Small intestine (tissue), 7 donors: ENCODE measurements at regions not wholly inside any gene's neighbourhood (a gene's known extent, or its start where the extent isn't known, plus 50 kb on each side); places are given as distances from the start of the nearest gene placed in this dataset.
A peak's percentile ranks its signal among the peaks of the same experiment; 100 is the strongest.
"Not testable (repeated sequence)": the region's sequence is repeated elsewhere in the genome, so short reads cannot be mapped to it uniquely, and the experiment has no call there.

Experiments
- DNase-seq, 2 donors: peaks; one replicate each; pipeline versions ENCODE4 v3.0.0 to v3.0.0-alpha.2; 2013
- FAIRE-seq: peaks from 2 replicates; lab custom pipeline; 2012; peaks lifted over from hg19 to GRCh38; lab: Jason Lieb, UNC
- H3K27ac ChIP-seq, 3 donors: one replicate each; pipeline ENCODE4 v1.5.1; 2013; ENCODE audit warnings: low read length in 2 of 3, mild to moderate bottlenecking in 2 of 3, control low read depth in 1 of 3, inconsistent platforms in 1 of 3, low read depth in 1 of 3, moderate library complexity in 1 of 3
- H3K27me3 ChIP-seq, 3 donors: one replicate each; pipeline ENCODE4 v1.6.1; 2013; ENCODE audit warnings: low read length in 3 of 3, inconsistent platforms in 1 of 3; ENCODE audit not compliant: control insufficient read depth in 3 of 3, insufficient read depth in 3 of 3
- H3K36me3 ChIP-seq, 3 donors: one replicate each; pipeline ENCODE4 v1.6.1; 2013; ENCODE audit warnings: low read length in 3 of 3, inconsistent platforms in 1 of 3, low read depth in 1 of 3, mild to moderate bottlenecking in 1 of 3, moderate library complexity in 1 of 3; ENCODE audit not compliant: control insufficient read depth in 3 of 3, insufficient read depth in 2 of 3
- H3K4me1 ChIP-seq, 3 donors: one replicate each; pipeline ENCODE4 v1.6.1; 2013; ENCODE audit warnings: low read length in 2 of 3, inconsistent platforms in 1 of 3, low read depth in 1 of 3, mild to moderate bottlenecking in 1 of 3, moderate library complexity in 1 of 3; ENCODE audit not compliant: control insufficient read depth in 3 of 3, insufficient read depth in 2 of 3
- H3K4me3 ChIP-seq, 3 donors: one replicate each; pipeline ENCODE4 v1.5.1; 2013; ENCODE audit warnings: low read length in 3 of 3, control low read depth in 1 of 3, inconsistent platforms in 1 of 3, low read depth in 1 of 3, mild to moderate bottlenecking in 1 of 3, moderate library complexity in 1 of 3
- H3K9me3 ChIP-seq, 2 donors: one replicate each; pipeline ENCODE4 v1.6.1; 2013; ENCODE audit warnings: low read depth in 1 of 2, low read length in 1 of 2; ENCODE audit not compliant: control insufficient read depth in 2 of 2, insufficient read depth in 1 of 2
- WGBS, 3 donors: extraction: QIAGEN DNeasy Blood & Tissue Kit; methylation state at CpG; one replicate each; pipeline ENCODE4 v1.1.7; 2013; 5-methylcytosine and 5-hydroxymethylcytosine counted together
- donor health status: healthy with polysubstance abuse.
- donor health status: control.
- donor health status: control.
- donor health status: Bipolar disorder and iron deficiency.
- donor health status: healthy.

- Histone ChIP-seq H3K36me3 (no peaks in the 10 kb centered on the region), H3K27ac (no peak overlapping the region), H3K4me1 (no peaks in the 10 kb centered on the region), H3K27me3 (no peaks in the 10 kb centered on the region), H3K4me3 (no peak overlapping the region), H3K9me3 (no peaks in the 10 kb centered on the region)
- DNase-seq = no peak
- FAIRE-seq = no peak
- 68 to 72% (median 71%) methylated on average over 7 of the region's 7 CpGs for WGBS, 3 donors
Observed at GRCh38 chr12:12007001-12007712, 63.6 kb upstream of the BCL2L14 start.

GRCh38 chr12:12007713-12008231 is 63.0 kb upstream of the BCL2L14 start:
- 86 to 89% (median 89%) methylated on average over 9 of the region's 9 CpGs for WGBS, 3 donors
- H3K27me3 ChIP-seq = no peaks in the 10 kb centered on the region
- DNase-seq (no peak), FAIRE-seq (no peak)
- no peaks in the 10 kb centered on the region for H3K36me3 ChIP-seq
- no peak overlapping the region for H3K4me3 ChIP-seq
- H3K4me1 ChIP-seq = no peaks in the 10 kb centered on the region
- no peaks in the 10 kb centered on the region for H3K9me3 ChIP-seq
- no peak overlapping the region for H3K27ac ChIP-seq

- Histone ChIP-seq H3K27ac (no peak overlapping the region), H3K4me1 (no peaks in the 10 kb centered on the region), H3K9me3 (no peaks in the 10 kb centered on the region), H3K27me3 (no peaks in the 10 kb centered on the region), H3K4me3 (no peak overlapping the region), H3K36me3 (no peaks in the 10 kb centered on the region)
- WGBS, 3 donors = 69 to 83% (median 76%) methylated on average over 8 of the region's 8 CpGs
- DNase-seq (no peak), FAIRE-seq (no peak)
Observed at GRCh38 chr12:12008232-12008850, 62.4 kb upstream of the BCL2L14 start.

- no peak for FAIRE-seq
- H3K27me3 ChIP-seq = no peaks in the 10 kb centered on the region
- no peak for DNase-seq
Observed at GRCh38 chr12:12008931-12009611, 61.7 kb upstream of the BCL2L14 start.

GRCh38 chr12:12009749-12010276 is 60.9 kb upstream of the BCL2L14 start:
- WGBS, 3 donors = 60 to 67% (median 61%) methylated on average over 6 of the region's 6 CpGs
- not testable (repeated sequence) for H3K9me3 ChIP-seq, DNase-seq, H3K27me3 ChIP-seq, H3K4me3 ChIP-seq, H3K36me3 ChIP-seq, FAIRE-seq, H3K4me1 ChIP-seq
- peak overlapping the region in 1 of 3 donors; percentile 60 for H3K27ac ChIP-seq

More at GRCh38 chr12:12008931-12009611, 61.7 kb upstream of the BCL2L14 start:
- H3K4me3 ChIP-seq = no peak overlapping the region
- 75 to 85% (median 75%) methylated on average over 13 of the region's 13 CpGs for WGBS, 3 donors
- no peaks in the 10 kb centered on the region for H3K4me1 ChIP-seq
- H3K36me3 ChIP-seq = no peaks in the 10 kb centered on the region
- H3K27ac ChIP-seq = no peak overlapping the region
- H3K9me3 ChIP-seq = no peaks in the 10 kb centered on the region

- no peak overlapping the region for H3K4me3 ChIP-seq
- H3K27me3 ChIP-seq = no peaks in the 10 kb centered on the region
- no peaks in the 10 kb centered on the region for H3K4me1 ChIP-seq
- DNase-seq (peak in 1 of 2 donors; percentile 10), FAIRE-seq (no peak)
- peak overlapping the region in 1 of 3 donors; percentile 60 for H3K27ac ChIP-seq
- no peaks in the 10 kb centered on the region for H3K36me3 ChIP-seq
- no peaks in the 10 kb centered on the region for H3K9me3 ChIP-seq
- 36 to 68% (median 57%) methylated on average over 18 of the region's 18 CpGs for WGBS, 3 donors
Observed at GRCh38 chr12:12010277-12011039, 60.3 kb upstream of the BCL2L14 start.

GRCh38 chr12:12011880-12012260 is 58.9 kb upstream of the BCL2L14 start:
- Histone ChIP-seq H3K27me3 (no peaks in the 10 kb centered on the region), H3K4me1 (no peaks in the 10 kb centered on the region), H3K9me3 (no peaks in the 10 kb centered on the region), H3K27ac (no peak overlapping the region), H3K36me3 (no peaks in the 10 kb centered on the region), H3K4me3 (no peak overlapping the region)
- DNase-seq = no peak
- 92 to 93% (median 92%) methylated on average over 5 of the region's 5 CpGs for WGBS, 3 donors
- FAIRE-seq = no peak
